Uterus (tissue), 2 donors: ENCODE measurements at regions not wholly inside any gene's neighbourhood (a gene's known extent, or its start where the extent isn't known, plus 50 kb on each side); places are given as distances from the start of the nearest gene placed in this dataset.

Experiments
- POLR2A ChIP-seq, 2 donors: fragments of 450-650 bp; IDR thresholded peaks; one replicate each; pipeline ENCODE4 v1.6.1; 2016; ENCODE audit warnings: antibody characterized with exemption in 2 of 2, mild to moderate bottlenecking in 1 of 2, moderate library complexity in 1 of 2
- TF ChIP-seq, protein P1 (sequence below), 4 experiments: fragments of 200-600 bp in 2 of 4; fragments of 450-650 bp in 2 of 4; sonication (generic) in 2 of 4; IDR thresholded peaks; one replicate each; pipeline ENCODE4 v1.5.1; 2016 to 2019; ENCODE audit warnings: antibody characterized with exemption in 4 of 4, mild to moderate bottlenecking in 2 of 4, moderate library complexity in 1 of 4

DNA sequence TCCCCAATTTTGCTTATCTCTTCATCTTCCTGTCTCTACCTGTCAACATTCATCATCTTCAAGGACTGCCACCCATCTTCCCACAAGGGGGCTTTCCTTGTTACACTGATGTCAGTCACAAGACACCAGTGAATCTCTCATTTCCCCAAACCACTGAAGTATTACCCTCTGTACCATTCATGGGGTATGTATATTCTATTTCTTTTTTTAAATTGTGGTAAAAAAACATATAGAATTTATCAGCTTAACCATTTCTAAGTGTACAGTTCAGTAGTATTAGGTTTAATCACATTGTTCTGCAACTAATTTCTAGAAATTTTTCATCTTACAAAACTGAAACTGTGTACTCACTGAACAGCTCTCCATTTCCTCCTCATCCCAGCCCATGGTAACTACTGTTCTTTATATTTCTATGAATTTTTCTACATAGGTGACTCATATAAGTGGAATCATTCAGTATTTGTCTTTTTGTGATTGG lies 98.6 kb downstream of the LARP7 start:
- TF ChIP-seq, protein P1, sequence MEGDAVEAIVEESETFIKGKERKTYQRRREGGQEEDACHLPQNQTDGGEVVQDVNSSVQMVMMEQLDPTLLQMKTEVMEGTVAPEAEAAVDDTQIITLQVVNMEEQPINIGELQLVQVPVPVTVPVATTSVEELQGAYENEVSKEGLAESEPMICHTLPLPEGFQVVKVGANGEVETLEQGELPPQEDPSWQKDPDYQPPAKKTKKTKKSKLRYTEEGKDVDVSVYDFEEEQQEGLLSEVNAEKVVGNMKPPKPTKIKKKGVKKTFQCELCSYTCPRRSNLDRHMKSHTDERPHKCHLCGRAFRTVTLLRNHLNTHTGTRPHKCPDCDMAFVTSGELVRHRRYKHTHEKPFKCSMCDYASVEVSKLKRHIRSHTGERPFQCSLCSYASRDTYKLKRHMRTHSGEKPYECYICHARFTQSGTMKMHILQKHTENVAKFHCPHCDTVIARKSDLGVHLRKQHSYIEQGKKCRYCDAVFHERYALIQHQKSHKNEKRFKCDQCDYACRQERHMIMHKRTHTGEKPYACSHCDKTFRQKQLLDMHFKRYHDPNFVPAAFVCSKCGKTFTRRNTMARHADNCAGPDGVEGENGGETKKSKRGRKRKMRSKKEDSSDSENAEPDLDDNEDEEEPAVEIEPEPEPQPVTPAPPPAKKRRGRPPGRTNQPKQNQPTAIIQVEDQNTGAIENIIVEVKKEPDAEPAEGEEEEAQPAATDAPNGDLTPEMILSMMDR (IDR thresholded peaks at IDR 0.05), result no peak
- TF ChIP-seq POLR2A (IDR thresholded peaks at IDR 0.05), result no peak
